ENCODE measurements at regions not wholly inside any gene's neighbourhood (a gene's known extent, or its start where the extent isn't known, plus 50 kb on each side); places are given as distances from the start of the nearest gene placed in this dataset.

- Histone ChIP-seq H3K27ac (ENCODE audit: insufficient read depth, low read length) (no peak overlapping the region), H3K4me2 (ENCODE audit: extremely low read depth, insufficient read depth, low read length) (no peak overlapping the region), H3K4me3 (replicated peaks in 1 of 4; ENCODE audit: control extremely low read depth in 1 of 4, insufficient read depth in 1 of 4, low read depth in 3 of 4, low read length in 4 of 4) (no peak overlapping the region), H3K9me3 (ENCODE audit: control insufficient read depth, insufficient read depth, low read depth, low read length) (no peaks in the 10 kb centered on the region), H3K9ac (ENCODE audit: insufficient read depth, low read length) (no peak overlapping the region), H3K27me3 (ENCODE audit: control insufficient read depth, insufficient read depth, low read length) (no peaks in the 10 kb centered on the region), H3K79me2 (ENCODE audit: control insufficient read depth, insufficient read depth, low read length) (no peaks in the 10 kb centered on the region), H4K20me1 (ENCODE audit: control insufficient read depth, extremely low read depth, insufficient read depth, low read length) (no peaks in the 10 kb centered on the region), H3K4me1 (ENCODE audit: control insufficient read depth, extremely low read depth, insufficient read depth, low read length) (no peaks in the 10 kb centered on the region), H3K36me3 (ENCODE audit: control insufficient read depth, insufficient read depth, low read length) (no peaks in the 10 kb centered on the region), H2AFZ (ENCODE audit: low read length) (no peak overlapping the region)
- DNase-seq (ENCODE audit: low read depth in 2 of 2) = no peak
- TF ChIP-seq CTCF (conservative IDR thresholded peaks at IDR 0.05 in 1 of 2, IDR thresholded peaks at IDR 0.05 in 1 of 2; ENCODE audit: low read depth in 1 of 2, low read length in 2 of 2) = no peak
- TF ChIP-seq EZH2 (IDR thresholded peaks at IDR 0.05; ENCODE audit: low read length, missing control alignments) = no peak
Observed at GRCh38 chr15:79519628-79520027, 87.5 kb downstream of the MINAR1 start.

- no peaks in the 10 kb centered on the region for H3K79me2 ChIP-seq (ENCODE audit: control insufficient read depth, insufficient read depth, low read length)
- no peaks in the 10 kb centered on the region for H3K36me3 ChIP-seq (ENCODE audit: control insufficient read depth, insufficient read depth, low read length)
- no peaks in the 10 kb centered on the region for H3K9me3 ChIP-seq (ENCODE audit: control insufficient read depth, insufficient read depth, low read depth, low read length)
- H3K27ac ChIP-seq (ENCODE audit: insufficient read depth, low read length) = no peak overlapping the region
- no peak overlapping the region for H3K9ac ChIP-seq (ENCODE audit: insufficient read depth, low read length)
- H3K4me1 ChIP-seq (ENCODE audit: control insufficient read depth, extremely low read depth, insufficient read depth, low read length) = no peaks in the 10 kb centered on the region
- no peak overlapping the region for H3K4me2 ChIP-seq (ENCODE audit: extremely low read depth, insufficient read depth, low read length)
- no peaks in the 10 kb centered on the region for H3K27me3 ChIP-seq (ENCODE audit: control insufficient read depth, insufficient read depth, low read length)
- TF ChIP-seq EZH2 (IDR thresholded peaks at IDR 0.05; ENCODE audit: low read length, missing control alignments) (no peak), CTCF (conservative IDR thresholded peaks at IDR 0.05 in 1 of 2, IDR thresholded peaks at IDR 0.05 in 1 of 2; ENCODE audit: low read depth in 1 of 2, low read length in 2 of 2) (no peak)
- H2AFZ ChIP-seq (ENCODE audit: low read length) = no peak overlapping the region
- H3K4me3 ChIP-seq (replicated peaks in 1 of 4; ENCODE audit: control extremely low read depth in 1 of 4, insufficient read depth in 1 of 4, low read depth in 3 of 4, low read length in 4 of 4) = no peak overlapping the region
- DNase-seq (ENCODE audit: low read depth in 2 of 2) = no peak
- H4K20me1 ChIP-seq (ENCODE audit: control insufficient read depth, extremely low read depth, insufficient read depth, low read length) = no peaks in the 10 kb centered on the region
Observed at GRCh38 chr15:79520654-79521053, 88.5 kb downstream of the MINAR1 start.

DNA sequence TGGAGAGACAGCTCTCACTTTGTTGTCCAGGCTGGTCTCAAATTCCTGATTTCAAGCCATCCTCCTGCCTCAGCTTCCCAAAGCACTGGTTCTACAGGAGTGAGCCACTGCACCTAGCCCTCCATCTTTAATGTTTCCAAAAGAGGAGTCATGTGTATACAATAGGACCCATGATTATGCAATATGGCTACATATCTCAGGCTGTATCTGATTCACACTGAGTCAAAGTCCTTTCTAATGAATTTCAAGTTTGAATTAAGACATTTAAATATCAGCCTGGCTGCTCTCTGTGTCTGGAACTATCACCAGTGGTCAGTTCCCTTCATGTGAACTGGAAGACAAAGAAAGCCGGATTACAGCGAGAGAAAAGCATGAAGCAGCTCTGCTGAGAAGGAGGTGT is 90.5 kb downstream of the MINAR1 start:
- no peak overlapping the region for H3K27ac ChIP-seq (ENCODE audit: insufficient read depth, low read length)
- DNase-seq (ENCODE audit: low read depth in 2 of 2) = peak in 1 of 2 donors; percentile 34
- H3K36me3 ChIP-seq (ENCODE audit: control insufficient read depth, insufficient read depth, low read length) = no peaks in the 10 kb centered on the region
- H3K9me3 ChIP-seq (ENCODE audit: control insufficient read depth, insufficient read depth, low read depth, low read length) = no peaks in the 10 kb centered on the region
- H3K9ac ChIP-seq (ENCODE audit: insufficient read depth, low read length) = no peak overlapping the region
- TF ChIP-seq CTCF (conservative IDR thresholded peaks at IDR 0.05 in 1 of 2, IDR thresholded peaks at IDR 0.05 in 1 of 2; ENCODE audit: low read depth in 1 of 2, low read length in 2 of 2) (no peak), EZH2 (IDR thresholded peaks at IDR 0.05; ENCODE audit: low read length, missing control alignments) (no peak)
- H3K4me3 ChIP-seq (replicated peaks in 1 of 4; ENCODE audit: control extremely low read depth in 1 of 4, insufficient read depth in 1 of 4, low read depth in 3 of 4, low read length in 4 of 4) = no peak overlapping the region
- H3K79me2 ChIP-seq (ENCODE audit: control insufficient read depth, insufficient read depth, low read length) = no peaks in the 10 kb centered on the region
- no peaks in the 10 kb centered on the region for H3K4me1 ChIP-seq (ENCODE audit: control insufficient read depth, extremely low read depth, insufficient read depth, low read length)
- no peak overlapping the region for H3K4me2 ChIP-seq (ENCODE audit: extremely low read depth, insufficient read depth, low read length)
- H2AFZ ChIP-seq (ENCODE audit: low read length) = no peak overlapping the region
- no peaks in the 10 kb centered on the region for H3K27me3 ChIP-seq (ENCODE audit: control insufficient read depth, insufficient read depth, low read length)
- H4K20me1 ChIP-seq (ENCODE audit: control insufficient read depth, extremely low read depth, insufficient read depth, low read length) = no peaks in the 10 kb centered on the region
